Motor neuron (in vitro differentiated cells): ENCODE measurements at regions not wholly inside any gene's neighbourhood (a gene's known extent, or its start where the extent isn't known, plus 50 kb on each side); places are given as distances from the start of the nearest gene placed in this dataset.
"Not testable (repeated sequence)": the region's sequence is repeated elsewhere in the genome, so short reads cannot be mapped to it uniquely, and the experiment has no call there.

ENCODE experiments used
- ATAC-seq, 8 experiments: fragments of 200-7000 bp; cut with Tn5 transposase; replicated peaks in 6 of 8; 2 replicates each; pipeline ENCODE4 v1.8.0; 2021; ENCODE audit warnings: mild to moderate bottlenecking in 8 of 8, moderate library complexity in 8 of 8
- H3K27ac ChIP-seq, 2 donors: fragments of 250-450 bp; sonication (Bioruptor Pico); 2 replicates each; pipeline ENCODE4 v1.9.0; 2021; ENCODE audit warnings: antibody characterized with exemption in 2 of 2, mild to moderate bottlenecking in 2 of 2, moderate library complexity in 1 of 2
- H3K4me1 ChIP-seq, 2 donors: fragments of 250-450 bp; sonication (Bioruptor Pico); replicated peaks in 1 of 2; 2 replicates each; pipeline ENCODE4 v1.6.1; 2021; ENCODE audit warnings: antibody characterized with exemption in 2 of 2, mild to moderate bottlenecking in 2 of 2, moderate library complexity in 1 of 2
- H3K4me3 ChIP-seq, 5 donors: fragments of 250-450 bp; sonication (Bioruptor Pico); 2 replicates each; pipeline ENCODE4 v1.9.0; 2021; ENCODE audit warnings: antibody characterized with exemption in 5 of 5, mild to moderate bottlenecking in 5 of 5, moderate library complexity in 4 of 5
- WGBS, 10 experiments: fragments of 450-650 bp; shearing (Covaris generic); methylation state at CpG; one replicate each; pipeline ENCODE4 v1.0.0; 2022; 5-methylcytosine and 5-hydroxymethylcytosine counted together
- in situ Hi-C, 9 experiments: fragments of 400-800 bp; cut with MboI; loops; one replicate each; pipeline ENCODE4 v1.15.0; 2021; ENCODE audit warnings: low sequenced_read_pairs in 9 of 9, low pct_unique_long_range_greater_than_20kb in 2 of 9; ENCODE audit not compliant: unreplicated experiment in 9 of 9

- Histone ChIP-seq H3K27ac (no peak overlapping the region), H3K4me1 (no peaks in the 10 kb centered on the region), H3K4me3 (no peak overlapping the region)
- 25 to 100% (median 88%) methylated on average over 1 to 2 of the region's 2 CpGs; no CpG with 5 or more reads in 1 of the 10 experiments for WGBS, 10 experiments
- no peak for ATAC-seq
- in situ Hi-C loops: loop anchor here in 1 of 9 experiments (25.0 kb wide), 1 partner anchor 791 kb away; no protein-coding TSS in a partner anchor
Measured at GRCh38 chr4:127403471-127404084, 229.2 kb upstream of the INTU start.

- WGBS, 10 experiments: 40 to 86% (median 71%) methylated on average over 1 of the region's 1 CpG; no CpG with 5 or more reads in 3 of the 10 experiments
- Histone ChIP-seq H3K4me3 (no peak overlapping the region), H3K27ac (no peak overlapping the region), H3K4me1 (no peaks in the 10 kb centered on the region)
- ATAC-seq: no peak
- in situ Hi-C loops: loop anchor here in 1 of 9 experiments (25.0 kb wide), 1 partner anchor 794 kb away; no protein-coding TSS in a partner anchor
Measured at GRCh38 chr4:127406187-127406586, 226.6 kb upstream of the INTU start.

DNA sequence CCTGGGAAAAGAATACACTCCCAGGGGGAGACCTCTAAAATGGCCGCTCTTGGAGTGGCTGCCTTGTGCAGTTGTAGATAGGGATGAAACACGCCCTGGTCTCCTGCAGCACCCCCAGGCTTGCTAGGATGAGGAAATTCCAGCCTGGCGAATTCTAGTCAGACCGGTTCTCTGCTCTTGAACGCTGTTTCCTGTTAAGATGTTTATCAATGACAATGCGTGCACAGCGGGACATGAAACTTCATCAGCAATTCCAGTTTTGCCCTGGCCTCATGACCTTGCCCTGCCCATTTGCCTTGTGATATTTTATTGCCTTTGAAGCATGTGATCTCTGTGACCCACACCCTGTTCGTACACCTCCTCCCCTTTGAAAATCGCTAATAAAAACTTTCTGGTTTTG, 225.2 kb upstream of the INTU start:
- in situ Hi-C loops: loop anchor here in 1 of 9 experiments (25.0 kb wide), 1 partner anchor 795 kb away; no protein-coding TSS in a partner anchor
- ATAC-seq, H3K4me3 ChIP-seq, H3K27ac ChIP-seq, H3K4me1 ChIP-seq: not testable (repeated sequence)
- 31 to 100% (median 82%) methylated on average over 1 to 7 of the region's 9 CpGs; no CpG with 5 or more reads in 2 of the 10 experiments for WGBS, 10 experiments

GRCh38 chr4:127410201-127410600, 222.6 kb upstream of the INTU start:
- Histone ChIP-seq H3K4me1 (no peaks in the 10 kb centered on the region), H3K27ac (no peak overlapping the region), H3K4me3 (no peak overlapping the region)
- WGBS, 10 experiments: 0 to 91% (median 51%) methylated on average over 1 to 3 of the region's 3 CpGs
- peak in 3 of 8 experiments; percentile 61 to 89 (median 61) for ATAC-seq
- in situ Hi-C loops: loop anchor here in 1 of 9 experiments (25.0 kb wide), 1 partner anchor 798 kb away; no protein-coding TSS in a partner anchor

GRCh38 chr4:127410644-127411043, 222.1 kb upstream of the INTU start:
- H3K4me3 ChIP-seq: no peak overlapping the region
- in situ Hi-C loops: loop anchor here in 1 of 9 experiments (25.0 kb wide), 1 partner anchor 798 kb away; no protein-coding TSS in a partner anchor
- peak in 2 of 8 experiments; percentile 26 to 50 for ATAC-seq
- 20 to 71% (median 43%) methylated on average over 1 to 2 of the region's 2 CpGs; no CpG with 5 or more reads in 2 of the 10 experiments for WGBS, 10 experiments
- H3K4me1 ChIP-seq: no peaks in the 10 kb centered on the region
- no peak overlapping the region for H3K27ac ChIP-seq

DNA sequence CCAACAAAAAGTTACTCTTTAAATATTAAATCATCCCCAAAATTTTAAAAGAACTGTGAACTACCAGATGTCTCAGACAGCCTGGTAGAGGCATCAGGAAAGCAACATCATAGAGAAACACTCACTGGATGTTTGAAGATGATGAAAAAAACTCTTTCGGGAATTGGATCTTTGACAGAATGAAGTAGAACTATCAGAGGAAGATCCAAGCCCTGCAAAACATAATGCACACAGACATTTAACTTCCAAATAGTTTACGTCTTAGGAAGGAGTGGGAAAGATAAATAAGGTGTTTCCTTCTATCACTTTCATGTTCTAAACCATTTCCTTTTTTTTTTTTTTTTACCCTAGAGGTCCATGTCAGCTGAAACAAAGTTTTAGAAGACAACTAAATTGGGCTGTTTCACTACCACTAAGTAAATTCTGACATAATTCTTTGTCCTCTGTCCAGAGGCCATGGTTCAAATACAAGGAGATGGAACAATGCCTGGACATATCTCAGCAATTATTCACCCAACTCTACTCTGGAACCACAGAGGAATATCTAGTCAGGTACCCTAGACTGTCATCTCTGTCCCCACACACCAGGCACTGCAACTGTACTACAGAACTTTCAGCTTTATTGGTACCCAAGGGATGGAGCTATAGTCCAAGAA, 217.7 kb upstream of the INTU start:
- in situ Hi-C loops: loop anchor here in 1 of 9 experiments (25.0 kb wide), 1 partner anchor 803 kb away; no protein-coding TSS in a partner anchor
- Histone ChIP-seq H3K4me1 (no peaks in the 10 kb centered on the region), H3K4me3 (no peak overlapping the region), H3K27ac (no peak overlapping the region)
- ATAC-seq: no peak
- WGBS, 10 experiments: 8 to 100% (median 84%) methylated on average over 1 to 2 of the region's 2 CpGs

DNA sequence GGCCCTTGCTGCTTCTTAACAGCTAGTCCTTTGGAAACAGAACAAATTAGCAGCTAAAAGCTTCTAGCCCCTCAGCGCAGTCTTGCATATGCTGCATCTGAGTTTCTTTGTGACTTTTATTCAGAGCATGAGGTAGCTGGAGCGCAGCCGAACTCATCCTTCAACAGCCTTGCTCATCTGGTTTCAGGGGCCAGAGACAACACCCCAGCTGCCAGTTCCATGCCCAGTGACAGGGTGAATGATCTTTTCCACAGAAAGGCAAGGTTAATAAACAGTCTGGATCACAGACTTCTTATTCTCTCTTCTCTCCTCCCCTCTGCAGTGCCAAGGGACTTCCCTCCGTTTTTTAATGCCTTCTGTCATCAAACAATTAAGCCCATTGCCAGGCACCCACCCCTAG, 216.6 kb upstream of the INTU start:
- Histone ChIP-seq H3K4me1 (no peaks in the 10 kb centered on the region), H3K4me3 (no peak overlapping the region), H3K27ac (no peak overlapping the region)
- WGBS, 10 experiments: 5 to 88% (median 50%) methylated on average over 1 to 4 of the region's 4 CpGs; no CpG with 5 or more reads in 1 of the 10 experiments
- in situ Hi-C loops: loop anchor here in 1 of 9 experiments (25.0 kb wide), 1 partner anchor 804 kb away; no protein-coding TSS in a partner anchor
- peak in 5 of 8 experiments; percentile 36 to 95 (median 45) for ATAC-seq

DNA sequence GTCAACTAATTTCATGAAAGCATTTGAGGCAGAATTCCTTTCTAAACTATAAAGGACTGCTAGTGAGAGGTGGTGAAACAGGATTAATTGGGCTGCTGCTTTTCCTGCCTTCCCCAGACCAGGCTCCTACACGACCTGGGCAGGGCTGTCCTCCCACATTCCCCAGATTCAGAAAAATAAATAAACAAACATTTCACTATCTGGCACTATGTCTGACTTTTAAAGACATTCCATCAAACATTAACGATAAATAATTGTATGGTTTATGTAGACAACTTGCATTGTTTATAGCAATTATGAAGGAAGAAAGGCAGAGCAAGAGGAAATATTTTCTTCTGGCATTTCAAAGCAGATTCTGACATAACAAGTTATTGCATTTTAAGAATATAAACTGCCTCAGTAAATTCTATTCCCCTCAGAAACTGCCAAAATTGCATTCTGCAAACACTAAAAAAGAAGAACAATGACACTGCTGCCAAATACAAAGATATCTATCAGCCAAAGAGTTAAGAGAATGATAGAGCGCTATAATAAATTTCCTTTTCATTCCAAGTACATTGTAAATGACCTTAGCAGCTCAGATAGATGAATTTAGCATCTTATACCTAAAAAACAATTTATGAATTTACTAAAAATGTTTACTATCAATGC, 214.7 kb upstream of the INTU start:
- 0 to 100% (median 64%) methylated on average over 1 to 3 of the region's 3 CpGs; no CpG with 5 or more reads in 1 of the 10 experiments for WGBS, 10 experiments
- no peak overlapping the region for H3K4me3 ChIP-seq
- in situ Hi-C loops: loop anchor here in 1 of 9 experiments (25.0 kb wide), 1 partner anchor 806 kb away; no protein-coding TSS in a partner anchor
- ATAC-seq: peak in 1 of 8 experiments; percentile 19
- H3K27ac ChIP-seq: no peak overlapping the region
- no peaks in the 10 kb centered on the region for H3K4me1 ChIP-seq

DNA sequence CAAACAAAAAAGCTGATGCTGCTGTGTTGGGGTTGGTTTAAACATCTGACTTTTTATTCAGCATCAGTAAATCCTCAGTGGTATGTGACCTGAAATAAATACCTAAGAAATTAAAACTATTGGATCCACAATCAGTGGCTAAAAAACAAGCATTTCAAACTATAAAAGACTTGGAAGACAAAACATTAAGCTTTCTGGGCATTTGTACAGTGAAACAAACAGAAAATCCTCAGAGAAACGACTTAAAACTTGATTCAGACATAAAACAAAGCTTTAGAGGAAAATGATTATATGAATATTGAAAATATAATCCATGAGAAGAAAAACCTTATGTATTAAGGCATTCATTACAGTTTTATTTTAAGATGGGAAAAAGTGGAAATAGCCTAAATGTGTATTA, 213.3 kb upstream of the INTU start:
- no peak overlapping the region for H3K4me3 ChIP-seq
- H3K4me1 ChIP-seq: no peaks in the 10 kb centered on the region
- in situ Hi-C loops: loop anchor here in 1 of 9 experiments (25.0 kb wide), 1 partner anchor 807 kb away; no protein-coding TSS in a partner anchor
- no peak for ATAC-seq
- WGBS, 10 experiments: 0 to 85% (median 39%) methylated on average over 1 of the region's 1 CpG
- H3K27ac ChIP-seq: no peak overlapping the region

DNA sequence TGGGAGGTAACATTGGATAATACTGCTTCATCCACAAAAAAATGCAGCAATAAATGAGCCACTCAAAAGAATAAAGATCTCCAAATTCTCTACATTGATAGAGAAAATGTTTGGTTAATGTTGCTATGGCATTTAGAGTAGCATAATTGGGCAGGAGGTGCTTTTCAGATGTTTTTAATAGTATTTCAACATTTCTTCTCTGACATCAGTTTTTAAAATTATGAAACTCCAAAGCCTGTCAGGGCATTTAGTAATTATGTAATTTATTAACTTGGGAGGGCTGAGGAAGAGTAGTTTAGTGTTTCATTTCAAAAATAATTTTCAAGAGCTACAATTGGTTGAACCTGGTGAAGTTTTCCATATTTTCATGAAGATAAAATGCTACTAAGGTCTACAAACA, 211.3 kb upstream of the INTU start:
- Histone ChIP-seq H3K4me3 (no peak overlapping the region), H3K4me1 (no peaks in the 10 kb centered on the region), H3K27ac (no peak overlapping the region)
- in situ Hi-C loops: loop anchor here in 1 of 9 experiments (25.0 kb wide), 1 partner anchor 809 kb away; no protein-coding TSS in a partner anchor
- no peak for ATAC-seq

DNA sequence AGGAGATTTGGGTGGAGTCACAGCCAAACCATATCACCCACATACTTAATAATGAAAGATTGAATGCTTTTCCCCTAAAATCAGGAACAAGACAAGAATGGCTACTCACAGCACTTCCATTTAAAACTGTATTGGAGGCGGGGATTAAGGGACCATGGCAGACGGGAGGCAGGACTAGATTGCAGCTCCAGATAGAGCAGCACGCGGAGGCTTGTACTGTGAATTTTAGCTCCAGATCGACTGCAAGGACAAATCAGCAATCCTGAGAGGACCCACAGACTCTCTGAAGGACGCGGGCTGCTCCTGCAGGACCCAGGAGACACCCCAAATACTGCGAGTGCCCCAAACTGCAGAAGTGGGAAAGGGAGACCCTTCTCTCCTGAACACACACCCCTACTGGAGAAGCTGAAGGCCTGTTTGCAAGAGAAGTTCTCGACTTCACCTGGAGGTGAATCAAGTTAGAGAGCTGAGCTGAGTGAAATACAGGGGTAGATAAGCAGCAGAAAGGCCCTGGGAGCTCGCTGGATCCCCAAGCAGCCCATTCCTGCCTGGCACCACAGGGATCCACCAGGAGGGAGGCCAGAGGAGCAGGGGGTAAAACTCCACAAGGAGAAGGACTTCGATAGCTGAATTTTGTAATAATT, 207.4 kb upstream of the INTU start:
- Histone ChIP-seq H3K4me3 (no peak overlapping the region), H3K27ac (no peak overlapping the region), H3K4me1 (no peaks in the 10 kb centered on the region)
- WGBS, 10 experiments: 56 to 100% (median 93%) methylated on average over 3 to 7 of the region's 11 CpGs; no CpG with 5 or more reads in 3 of the 10 experiments
- in situ Hi-C loops: no loop called here
- no peak for ATAC-seq

DNA sequence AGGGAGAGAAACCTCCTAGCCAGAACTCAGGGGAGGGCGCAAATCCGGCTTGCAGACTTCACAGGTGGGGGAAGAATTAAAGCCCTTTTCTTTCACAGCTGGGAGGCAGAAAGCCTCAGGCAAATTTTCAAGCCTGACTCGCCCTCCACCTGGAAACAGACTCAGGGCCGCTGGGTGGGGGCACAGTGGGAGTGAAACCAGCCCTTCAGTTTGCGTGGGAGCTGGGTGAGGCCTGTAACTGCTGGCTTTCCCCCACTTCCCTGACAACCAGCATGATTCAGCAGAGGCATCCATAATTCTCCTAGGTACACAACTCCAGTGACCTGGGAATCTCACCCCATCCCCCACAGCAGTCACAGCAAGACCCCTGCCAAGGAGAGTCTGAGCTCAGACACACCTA, 206.9 kb upstream of the INTU start:
- in situ Hi-C loops: no loop called here
- H3K4me1 ChIP-seq: no peaks in the 10 kb centered on the region
- H3K4me3 ChIP-seq: no peak overlapping the region
- no peak overlapping the region for H3K27ac ChIP-seq
- WGBS, 10 experiments: 90 to 100% methylated on average over 1 to 2 of the region's 5 CpGs; no CpG with 5 or more reads in 8 of the 10 experiments
- peak in 1 of 8 experiments; percentile 75 for ATAC-seq
